NB4 (cell line): ENCODE measurements at regions not wholly inside any gene's neighbourhood (a gene's known extent, or its start where the extent isn't known, plus 50 kb on each side); places are given as distances from the start of the nearest gene placed in this dataset.
"Not testable (repeated sequence)": the region's sequence is repeated elsewhere in the genome, so short reads cannot be mapped to it uniquely, and the experiment has no call there.

ENCODE experiments used
- DNase-seq: peaks from one replicate; pipeline ENCODE4 v3.0.0; 2010; ENCODE audit warnings: low read depth
- H3K4me3 ChIP-seq: one replicate; pipeline ENCODE4 v1.5.1; 2011; ENCODE audit warnings: mild to moderate bottlenecking, low read depth, low read length, moderate library complexity
- MYC ChIP-seq: IDR thresholded peaks from 2 replicates; pipeline ENCODE4 v1.6.1; 2011; ENCODE audit warnings: low read depth, low read length
- POLR2A ChIP-seq: IDR thresholded peaks from 2 replicates; pipeline ENCODE4 v1.6.1; 2011; ENCODE audit warnings: mild to moderate bottlenecking; ENCODE audit not compliant: insufficient read length; ENCODE audit errors: extremely low read depth
- TF ChIP-seq, protein P1 (sequence below): IDR thresholded peaks from 2 replicates; pipeline ENCODE4 v1.6.1; 2011; ENCODE audit warnings: low read depth, low read length
- TF ChIP-seq, protein P2 (sequence below): IDR thresholded peaks from one replicate; pipeline ENCODE4 v1.5.1; 2012; ENCODE audit warnings: low read depth, low read length

DNA sequence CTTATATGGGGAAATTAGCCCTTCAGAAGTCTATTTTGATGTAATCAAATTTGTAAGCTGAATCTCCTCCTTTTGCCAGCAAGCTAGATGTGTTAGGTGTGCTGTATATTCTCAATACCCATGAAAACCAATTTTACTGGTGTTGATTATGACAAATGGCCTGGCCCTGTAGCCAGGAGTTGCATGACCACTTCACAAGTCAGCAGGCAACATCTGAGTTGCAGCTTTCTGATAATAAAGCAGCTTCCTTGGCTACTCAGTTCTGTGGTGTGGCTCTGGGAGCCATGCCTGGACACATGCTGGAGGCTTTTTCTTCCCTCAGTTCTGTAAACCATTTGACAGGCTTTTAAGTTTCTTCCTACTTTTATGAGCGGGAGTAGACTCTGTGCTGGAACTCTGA, 154.1 kb upstream of the CXCL13 start:
- TF ChIP-seq, protein P1, sequence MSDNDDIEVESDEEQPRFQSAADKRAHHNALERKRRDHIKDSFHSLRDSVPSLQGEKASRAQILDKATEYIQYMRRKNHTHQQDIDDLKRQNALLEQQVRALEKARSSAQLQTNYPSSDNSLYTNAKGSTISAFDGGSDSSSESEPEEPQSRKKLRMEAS = no peak
- TF ChIP-seq POLR2A (no peak), MYC (no peak)
- TF ChIP-seq, protein P2, sequence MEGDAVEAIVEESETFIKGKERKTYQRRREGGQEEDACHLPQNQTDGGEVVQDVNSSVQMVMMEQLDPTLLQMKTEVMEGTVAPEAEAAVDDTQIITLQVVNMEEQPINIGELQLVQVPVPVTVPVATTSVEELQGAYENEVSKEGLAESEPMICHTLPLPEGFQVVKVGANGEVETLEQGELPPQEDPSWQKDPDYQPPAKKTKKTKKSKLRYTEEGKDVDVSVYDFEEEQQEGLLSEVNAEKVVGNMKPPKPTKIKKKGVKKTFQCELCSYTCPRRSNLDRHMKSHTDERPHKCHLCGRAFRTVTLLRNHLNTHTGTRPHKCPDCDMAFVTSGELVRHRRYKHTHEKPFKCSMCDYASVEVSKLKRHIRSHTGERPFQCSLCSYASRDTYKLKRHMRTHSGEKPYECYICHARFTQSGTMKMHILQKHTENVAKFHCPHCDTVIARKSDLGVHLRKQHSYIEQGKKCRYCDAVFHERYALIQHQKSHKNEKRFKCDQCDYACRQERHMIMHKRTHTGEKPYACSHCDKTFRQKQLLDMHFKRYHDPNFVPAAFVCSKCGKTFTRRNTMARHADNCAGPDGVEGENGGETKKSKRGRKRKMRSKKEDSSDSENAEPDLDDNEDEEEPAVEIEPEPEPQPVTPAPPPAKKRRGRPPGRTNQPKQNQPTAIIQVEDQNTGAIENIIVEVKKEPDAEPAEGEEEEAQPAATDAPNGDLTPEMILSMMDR = no peak
- DNase-seq = no peak
- no peak overlapping the region for H3K4me3 ChIP-seq

DNA sequence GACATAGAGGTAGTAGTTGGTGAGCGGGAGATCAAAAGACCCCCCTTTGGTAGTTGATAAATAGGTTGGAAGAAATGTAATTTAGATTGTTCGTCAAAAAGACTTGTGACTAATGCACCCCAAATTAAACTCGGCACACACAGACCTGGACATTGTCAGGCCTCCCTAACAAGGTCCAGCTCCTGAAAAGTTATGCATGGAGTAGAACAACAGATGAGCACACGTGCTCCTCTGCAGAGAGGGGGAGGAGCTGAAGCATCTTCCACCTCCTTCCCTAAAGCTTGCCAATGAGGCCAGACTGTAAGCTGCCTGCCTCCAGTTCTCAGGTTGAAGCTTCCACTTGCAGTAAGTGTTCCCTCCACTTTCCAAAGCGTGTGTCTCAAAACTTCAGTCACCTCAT, 153.5 kb upstream of the CXCL13 start:
- not testable (repeated sequence) for DNase-seq, H3K4me3 ChIP-seq

DNA sequence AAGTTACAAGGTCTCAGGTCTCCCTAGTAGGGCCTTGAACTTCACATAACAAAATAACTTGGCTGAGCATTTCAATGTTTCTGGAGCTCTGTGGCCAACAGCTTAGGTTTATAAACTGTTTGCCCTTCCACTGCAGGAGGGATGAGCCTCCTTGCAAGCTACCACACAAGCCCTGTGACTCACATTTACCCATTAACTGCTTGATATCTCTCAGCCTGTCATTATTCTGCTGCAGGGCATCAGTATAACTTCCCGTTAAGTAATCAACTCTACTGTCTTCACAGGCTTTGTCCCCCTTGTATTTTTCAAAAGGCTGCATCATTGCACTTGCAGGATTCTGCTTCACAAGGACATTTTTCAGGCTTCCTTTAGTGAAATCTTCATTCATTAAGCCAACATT, 151.7 kb upstream of the CXCL13 start:
- no peak overlapping the region for H3K4me3 ChIP-seq
- TF ChIP-seq MYC = no peak
- TF ChIP-seq, protein P2 = no peak
- DNase-seq = no peak

DNA sequence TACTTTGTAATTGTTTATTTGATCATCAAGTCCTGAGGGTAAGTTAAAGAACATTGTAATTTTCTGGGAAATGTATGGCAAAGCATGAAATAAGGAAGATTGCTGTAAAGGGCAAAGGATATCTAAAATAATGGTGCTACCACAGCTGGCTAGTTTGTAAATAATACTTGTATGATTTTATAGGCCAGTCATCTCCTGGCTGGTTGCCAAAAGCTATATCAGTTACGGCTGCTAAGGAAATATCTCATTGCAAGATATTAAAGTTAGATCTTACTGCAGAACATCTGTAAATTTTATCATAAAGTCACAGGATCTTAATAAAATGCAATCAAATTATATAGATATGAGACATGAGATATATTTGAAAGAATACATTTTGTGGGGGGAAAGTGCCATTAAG, 150.8 kb upstream of the CXCL13 start:
- no peak for DNase-seq
- TF ChIP-seq, protein P1 = no peak
- TF ChIP-seq POLR2A (no peak), MYC (no peak)
- TF ChIP-seq, protein P2 = no peak
- H3K4me3 ChIP-seq = no peak overlapping the region

DNA sequence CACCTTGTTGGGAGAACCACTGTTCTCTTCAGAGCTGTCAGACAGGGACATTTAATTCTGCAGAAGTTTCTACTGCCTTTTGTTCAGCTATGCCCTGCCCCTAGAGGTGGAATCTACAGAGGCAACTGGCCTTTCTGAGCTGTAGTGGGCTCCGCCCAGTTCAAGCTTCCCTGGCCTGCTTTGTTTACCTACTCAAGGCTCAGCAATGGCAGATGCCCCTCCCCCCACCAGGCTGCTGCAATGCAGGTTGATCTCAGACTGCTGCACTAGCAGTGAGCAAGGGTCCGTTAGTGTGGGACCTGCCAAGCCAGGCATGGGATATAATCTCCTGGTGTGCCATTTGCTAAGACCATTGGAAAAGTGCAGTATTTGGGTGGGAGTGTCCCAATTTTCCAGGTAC, 141.5 kb upstream of the CXCL13 start:
- DNase-seq, H3K4me3 ChIP-seq: not testable (repeated sequence)

DNA sequence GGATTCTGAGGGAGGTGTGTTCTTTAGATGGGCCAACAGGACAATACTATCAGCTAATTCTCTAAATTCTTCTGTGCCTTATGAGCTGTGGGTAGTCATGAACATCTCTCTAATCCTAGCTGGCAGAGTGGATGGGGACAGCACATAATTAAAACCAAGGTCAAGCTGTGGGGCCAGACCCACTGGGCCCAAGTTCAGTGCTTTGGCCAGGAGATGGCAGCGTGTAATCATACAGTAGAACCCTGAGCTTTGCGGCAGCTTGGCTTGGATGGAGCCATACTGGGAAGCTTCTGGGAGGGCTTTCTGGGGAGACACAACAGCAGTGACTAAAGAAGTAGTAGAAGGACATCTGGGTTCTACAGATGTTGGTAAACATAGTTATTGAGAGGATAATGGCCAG, 140.3 kb upstream of the CXCL13 start:
- no peak overlapping the region for H3K4me3 ChIP-seq
- TF ChIP-seq, protein P2 = no peak
- TF ChIP-seq POLR2A (no peak), MYC (no peak)
- TF ChIP-seq, protein P1 = no peak
- peak; percentile 8 for DNase-seq

DNA sequence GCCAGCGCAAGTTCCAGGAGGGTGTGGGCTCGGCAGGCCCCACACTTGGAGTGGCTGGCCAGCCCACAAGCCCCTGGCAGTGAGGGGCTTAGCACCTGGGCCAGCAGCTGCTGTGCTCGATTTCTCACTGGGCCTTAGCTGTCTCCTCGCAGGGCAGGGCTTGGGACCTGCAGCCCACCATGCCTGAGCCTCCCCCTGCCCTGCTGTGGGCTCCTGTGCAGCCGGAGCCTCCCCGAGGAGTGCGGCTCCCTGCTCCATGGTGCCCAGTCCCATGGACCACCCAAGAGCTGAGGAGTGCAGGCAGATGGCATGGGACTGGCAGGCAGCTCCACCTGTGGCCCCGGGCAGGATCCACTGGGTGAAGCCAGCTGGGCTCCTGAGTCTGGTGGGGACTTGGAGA, 139.2 kb upstream of the CXCL13 start:
- DNase-seq = no peak
- TF ChIP-seq, protein P2 = no peak
- TF ChIP-seq MYC (no peak), POLR2A (no peak)
- TF ChIP-seq, protein P1 = no peak

More for the DNA sequence above, 139.2 kb upstream of the CXCL13 start:
- H3K4me3 ChIP-seq = no peak overlapping the region
